GM21381 (cell line): ENCODE measurements at regions not wholly inside any gene's neighbourhood (a gene's known extent, or its start where the extent isn't known, plus 50 kb on each side); places are given as distances from the start of the nearest gene placed in this dataset.
A peak's percentile ranks its signal among the peaks of the same experiment; 100 is the strongest.
"Not testable (repeated sequence)": the region's sequence is repeated elsewhere in the genome, so short reads cannot be mapped to it uniquely, and the experiment has no call there.

Source experiments
- ATAC-seq: cut with Tn5 transposase; IDR thresholded peaks from one replicate; pipeline ENCODE4 v1.9.1; 2021; ENCODE audit warnings: mild to moderate bottlenecking, moderate library complexity; ENCODE audit not compliant: unreplicated experiment

DNA sequence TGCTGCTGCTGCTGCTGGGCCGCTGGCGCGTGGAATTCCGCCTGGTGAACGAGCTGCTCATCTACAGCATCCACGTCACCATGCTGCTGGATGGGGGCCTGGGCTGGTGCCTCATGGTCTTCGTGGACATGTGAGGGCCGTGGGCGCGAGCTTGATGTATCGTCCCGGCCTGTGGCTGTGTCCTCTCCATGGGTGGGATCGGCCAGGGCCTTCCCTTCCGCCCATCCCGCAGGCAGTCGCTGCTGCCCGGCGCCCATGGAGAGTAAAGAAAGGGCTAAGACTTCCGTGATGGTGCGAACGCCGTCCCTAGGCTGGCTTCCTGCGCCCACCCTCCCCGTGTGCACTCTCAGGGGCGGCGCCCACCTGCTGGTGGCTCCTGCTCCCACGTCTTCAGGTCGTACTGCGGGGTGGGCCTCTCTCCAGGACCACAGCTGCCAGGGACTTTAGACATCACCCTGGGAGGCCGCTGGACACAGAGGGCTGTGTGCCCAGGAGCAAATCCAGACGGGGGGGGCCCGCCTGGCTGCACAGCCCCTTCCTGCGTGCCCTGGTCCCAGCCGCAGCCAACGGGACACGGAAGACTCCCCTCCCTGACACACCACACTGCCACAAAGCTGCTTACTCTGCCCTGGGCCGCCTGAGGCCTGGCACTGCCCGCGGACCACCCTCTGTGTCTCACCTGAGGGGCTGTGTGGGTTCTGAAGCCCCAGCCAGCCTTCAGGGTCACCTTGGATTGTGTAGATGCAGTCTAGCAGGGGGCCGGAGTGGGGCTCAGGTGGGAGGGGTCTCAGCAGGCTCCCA lies 167.5 kb downstream of the SEPTIN7 start:
- ATAC-seq, result no peak

DNA sequence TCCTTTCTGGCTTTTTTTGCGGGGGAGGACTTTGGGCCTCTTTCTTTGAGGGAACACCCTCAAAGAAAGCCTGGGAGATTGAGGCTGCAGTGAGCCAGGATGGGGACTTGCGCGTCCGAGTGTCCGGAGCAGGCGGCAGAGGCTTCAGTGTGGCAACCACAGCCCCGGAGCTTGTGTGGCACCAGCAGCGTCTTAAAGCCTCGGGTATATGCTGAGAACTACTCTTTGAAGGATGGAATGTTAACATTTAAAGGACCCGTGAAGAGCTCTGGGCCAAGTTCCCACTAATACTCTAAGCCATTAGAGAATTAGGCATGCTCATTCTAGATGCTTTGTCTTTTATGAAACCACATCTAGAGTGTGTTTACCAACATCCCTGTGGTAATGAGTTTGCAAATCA lies 168.2 kb downstream of the SEPTIN7 start:
- ATAC-seq, result no peak

DNA sequence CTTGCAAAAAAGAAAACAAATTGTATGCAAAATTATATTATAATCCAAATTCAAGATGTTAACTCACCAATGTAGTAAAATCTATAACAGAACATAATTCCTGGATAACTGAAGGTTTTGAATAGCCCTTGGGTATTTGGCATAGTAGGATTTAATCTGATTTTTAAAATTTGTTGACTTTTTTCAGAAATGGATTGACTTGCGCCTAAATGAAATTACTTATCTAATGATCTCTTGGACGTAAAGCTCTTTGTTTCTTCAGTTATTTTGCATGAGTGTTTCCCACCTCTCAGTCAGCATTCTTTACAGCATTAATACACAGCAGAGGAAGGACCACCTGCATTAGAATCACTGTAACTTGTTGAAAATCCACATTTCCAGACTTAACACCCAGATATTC lies 169.6 kb downstream of the SEPTIN7 start:
- no peak for ATAC-seq

DNA sequence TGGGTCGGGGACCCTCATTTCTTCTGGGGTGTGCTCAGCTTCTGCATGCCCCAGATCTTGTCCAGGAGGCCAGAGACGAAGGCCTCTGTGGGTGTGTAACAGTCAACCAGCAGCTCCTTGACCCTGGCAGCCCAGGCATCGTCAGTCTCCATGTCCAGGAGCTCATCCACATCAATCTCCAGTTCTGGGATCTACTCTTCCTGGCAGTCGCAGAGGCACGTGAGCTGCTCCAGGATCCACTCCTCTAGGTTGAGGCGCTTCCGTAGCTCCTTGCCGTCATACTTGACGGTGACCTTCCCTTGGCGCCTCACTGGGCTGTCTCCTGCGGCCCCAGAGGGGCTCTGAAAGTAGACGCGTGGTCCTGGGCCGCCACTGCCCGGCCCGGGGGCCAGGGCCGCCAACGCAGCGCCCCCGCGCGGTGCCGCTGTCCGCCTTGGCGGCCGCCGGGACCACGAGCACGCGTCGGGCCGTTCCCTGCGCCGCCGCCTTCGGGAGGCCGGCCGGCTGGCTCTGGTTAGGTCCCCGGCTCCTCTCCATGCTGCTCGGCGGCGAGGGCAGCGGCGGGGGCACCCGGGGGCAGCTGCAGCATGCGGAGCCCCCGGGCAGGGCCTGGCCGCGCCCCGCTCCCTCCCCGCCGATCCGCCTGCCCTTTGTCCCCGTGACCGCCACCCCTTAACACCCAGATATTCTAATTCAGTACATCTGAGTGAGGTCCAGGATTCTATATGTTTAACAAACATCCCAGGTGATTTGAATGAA lies 170.5 kb downstream of the SEPTIN7 start:
- no peak for ATAC-seq

DNA sequence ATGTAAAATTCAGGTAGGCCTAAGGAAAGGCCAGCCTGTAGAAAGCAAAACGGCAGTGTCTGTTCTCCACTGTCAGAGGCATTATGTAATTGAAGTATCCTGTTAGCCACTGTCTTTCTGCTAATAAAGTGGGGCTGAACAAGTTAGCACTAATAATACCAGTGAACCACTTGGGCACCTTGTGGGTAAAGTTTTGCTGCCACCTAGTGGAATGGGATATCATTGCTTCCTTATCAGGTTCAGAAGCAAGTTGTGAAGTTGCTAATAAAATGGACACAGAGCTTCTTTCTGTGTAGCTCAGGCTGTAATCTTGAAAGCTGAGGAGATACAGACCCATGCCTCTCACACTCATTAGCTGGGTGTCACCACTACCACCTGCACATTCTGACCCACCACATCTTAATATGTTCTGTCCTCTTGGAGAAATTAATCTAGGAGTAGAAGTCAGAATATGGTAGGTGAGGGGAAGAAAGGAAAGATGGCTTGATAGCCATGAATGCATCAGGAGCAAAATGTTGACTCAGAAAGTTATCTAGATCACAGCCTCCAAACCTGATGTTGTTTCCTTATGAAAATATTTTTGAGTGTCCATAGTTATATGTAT lies 175.1 kb downstream of the SEPTIN7 start:
- ATAC-seq, result no peak

DNA sequence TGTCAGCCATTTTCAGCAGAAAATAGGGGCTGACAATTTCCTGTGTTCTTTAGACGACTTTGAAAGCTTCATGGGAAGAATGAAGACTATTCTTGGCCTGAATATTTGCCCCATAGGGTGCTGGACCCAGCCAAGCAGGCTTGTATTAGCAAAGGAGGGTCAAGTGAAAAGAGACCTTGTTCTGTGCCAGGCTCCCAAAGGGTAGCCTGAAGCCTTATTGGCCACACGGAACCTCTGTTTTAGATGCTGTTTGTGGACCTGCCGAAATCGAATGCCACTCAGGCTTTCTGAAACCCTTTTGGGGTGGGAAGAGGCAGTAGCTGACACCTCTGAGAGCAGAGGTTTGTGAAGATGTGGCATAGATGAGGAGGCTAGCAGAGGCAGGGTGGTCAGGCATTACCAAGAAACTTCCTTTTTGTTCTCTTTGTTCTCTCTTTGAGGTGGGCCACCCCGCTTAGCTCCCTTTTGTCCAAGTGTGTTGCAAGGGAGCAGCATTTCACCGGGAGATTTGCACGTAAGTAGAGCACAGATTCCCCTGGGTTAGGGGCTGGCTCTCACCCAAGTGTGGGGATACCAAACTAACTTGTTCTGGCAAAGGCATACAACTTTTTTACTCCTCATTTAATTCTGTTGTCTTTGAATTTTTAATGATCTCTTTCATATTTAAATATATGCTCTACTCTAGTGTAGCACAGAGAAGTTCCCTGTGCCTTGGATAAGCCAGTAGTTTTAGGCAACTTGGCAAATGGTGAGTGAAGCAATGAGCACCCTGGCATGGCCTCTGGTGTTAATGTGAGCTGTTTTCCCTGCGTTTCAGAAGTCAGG lies 174.0 kb upstream of the EEPD1 start:
- not testable (repeated sequence) for ATAC-seq

DNA sequence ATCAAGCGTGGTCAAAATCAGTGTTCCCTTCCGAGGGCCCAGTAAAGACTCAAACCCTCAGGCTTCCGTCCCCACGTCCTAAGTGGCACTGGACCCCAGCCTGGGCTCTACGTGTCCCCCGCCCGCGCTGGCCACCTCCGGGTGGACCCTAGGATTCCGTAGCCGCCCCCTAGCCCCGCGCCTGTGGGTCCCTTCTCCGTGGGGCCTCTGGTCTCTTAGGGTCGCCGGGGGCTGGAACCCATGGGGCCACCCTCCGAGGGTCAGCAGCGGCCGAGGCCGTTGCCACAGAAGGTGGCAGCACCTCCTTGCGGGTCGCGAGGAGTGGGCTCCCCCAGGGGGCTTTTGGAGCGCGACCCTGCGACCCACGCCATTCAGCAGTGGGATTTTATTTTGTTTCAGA lies 170.5 kb upstream of the EEPD1 start:
- no peak for ATAC-seq

DNA sequence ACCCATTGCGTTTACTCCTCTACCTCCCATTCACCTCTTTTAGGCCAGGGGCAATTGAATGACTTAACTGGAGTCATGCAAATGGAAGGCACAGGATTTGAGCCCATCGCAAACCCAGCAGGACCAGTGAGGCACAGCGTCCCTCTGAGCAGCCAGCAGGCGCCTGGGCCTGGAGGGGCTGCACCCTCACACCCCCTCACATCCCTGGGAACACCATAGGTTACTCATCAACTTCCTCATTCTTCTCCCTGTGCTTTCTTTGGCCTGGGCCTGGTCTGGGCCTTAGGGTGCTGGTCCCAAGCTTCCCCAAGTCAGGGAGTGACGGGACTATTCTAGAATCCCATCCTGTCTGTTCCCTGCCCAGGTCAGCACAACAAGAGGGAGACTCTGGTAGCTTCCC lies 169.4 kb upstream of the EEPD1 start:
- ATAC-seq, result no peak

DNA sequence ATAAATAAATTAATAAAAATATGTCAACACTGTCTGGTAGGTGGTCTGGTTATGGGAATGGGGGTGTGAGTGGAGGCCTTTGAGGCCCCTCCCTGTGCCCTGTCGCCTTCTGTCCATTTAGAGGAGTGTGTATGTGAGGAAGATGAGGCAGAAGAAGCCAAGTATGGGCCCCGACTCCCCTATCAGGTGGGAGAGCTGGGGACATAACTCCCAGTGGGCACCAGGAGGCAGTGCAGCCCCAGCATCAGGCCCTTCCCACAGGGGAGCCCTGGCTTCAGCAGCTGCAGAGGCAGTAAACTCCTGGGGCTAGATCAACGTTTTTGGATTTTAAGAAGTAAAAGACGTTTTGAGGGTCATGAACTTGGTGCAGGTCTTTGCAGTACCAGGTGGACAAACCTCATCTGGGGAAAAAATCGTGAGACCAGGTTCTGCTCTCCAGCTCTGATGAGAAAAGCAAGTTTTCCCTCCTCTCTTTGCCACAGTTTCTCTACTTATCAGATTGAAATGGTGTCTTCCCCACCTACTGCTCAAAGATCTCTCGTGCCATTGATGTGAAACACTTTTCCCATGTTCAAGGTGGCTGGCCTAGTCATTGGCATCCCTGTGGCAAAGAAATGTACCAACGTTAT lies 167.8 kb upstream of the EEPD1 start:
- peak; percentile 96 for ATAC-seq

DNA sequence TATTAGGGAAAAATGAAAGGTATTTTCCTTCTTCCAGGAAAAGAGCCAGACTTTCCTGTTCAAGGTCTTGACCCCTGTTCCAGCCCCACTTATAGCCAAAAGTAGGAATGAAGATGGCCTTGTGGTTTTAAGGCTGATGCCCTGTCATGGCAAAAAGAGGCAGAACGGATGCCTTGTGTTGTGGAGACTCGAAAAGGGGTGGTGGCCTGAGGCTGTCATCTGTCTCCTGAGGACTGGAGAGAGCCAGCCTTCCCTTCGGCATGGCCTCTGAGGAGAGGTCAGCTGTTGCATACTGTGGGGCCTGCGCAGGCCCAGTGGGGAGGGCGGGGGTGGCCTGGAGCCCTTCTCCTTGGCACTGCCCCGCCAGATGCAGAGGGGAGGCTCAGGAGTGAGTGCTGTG lies 166.0 kb upstream of the EEPD1 start:
- ATAC-seq, result no peak

DNA sequence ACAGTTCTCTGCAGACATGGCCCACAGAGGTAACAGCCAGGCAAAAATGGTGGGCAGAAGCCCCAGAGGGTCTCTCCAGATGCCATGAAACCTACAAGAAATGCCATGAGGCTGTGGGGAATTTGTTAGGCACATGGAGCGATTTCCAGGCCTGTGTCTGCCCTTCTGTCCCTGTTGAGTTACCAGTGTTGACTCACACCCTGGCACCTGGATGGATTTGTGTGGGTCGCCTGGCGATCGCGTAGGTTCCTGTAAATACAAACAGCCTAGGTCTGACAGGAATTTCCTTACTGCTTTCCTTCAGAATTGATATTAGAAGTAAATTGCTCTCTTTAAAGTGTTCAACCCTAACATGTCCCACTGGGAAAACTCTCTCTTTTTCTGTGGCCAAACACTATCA lies 164.9 kb upstream of the EEPD1 start:
- ATAC-seq, result no peak

DNA sequence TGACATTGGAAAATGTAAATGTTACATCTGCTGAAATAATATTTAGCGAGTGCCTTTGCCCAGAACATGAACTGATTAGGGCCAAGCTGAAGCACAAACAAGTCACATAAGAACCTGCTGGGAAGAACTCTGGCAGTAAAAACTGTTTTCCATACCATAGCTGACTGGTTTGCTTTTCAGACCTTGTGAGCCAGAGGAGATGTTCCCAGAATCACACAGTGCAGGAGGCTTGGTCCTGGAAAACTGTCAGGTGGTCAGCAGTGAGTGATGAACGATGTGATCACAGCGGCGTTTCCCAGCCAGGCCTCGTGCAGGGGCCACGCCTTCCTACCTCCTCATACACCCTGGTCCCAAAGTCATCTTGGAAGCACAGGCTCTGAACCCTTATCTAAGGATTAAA lies 164.2 kb upstream of the EEPD1 start:
- no peak for ATAC-seq

DNA sequence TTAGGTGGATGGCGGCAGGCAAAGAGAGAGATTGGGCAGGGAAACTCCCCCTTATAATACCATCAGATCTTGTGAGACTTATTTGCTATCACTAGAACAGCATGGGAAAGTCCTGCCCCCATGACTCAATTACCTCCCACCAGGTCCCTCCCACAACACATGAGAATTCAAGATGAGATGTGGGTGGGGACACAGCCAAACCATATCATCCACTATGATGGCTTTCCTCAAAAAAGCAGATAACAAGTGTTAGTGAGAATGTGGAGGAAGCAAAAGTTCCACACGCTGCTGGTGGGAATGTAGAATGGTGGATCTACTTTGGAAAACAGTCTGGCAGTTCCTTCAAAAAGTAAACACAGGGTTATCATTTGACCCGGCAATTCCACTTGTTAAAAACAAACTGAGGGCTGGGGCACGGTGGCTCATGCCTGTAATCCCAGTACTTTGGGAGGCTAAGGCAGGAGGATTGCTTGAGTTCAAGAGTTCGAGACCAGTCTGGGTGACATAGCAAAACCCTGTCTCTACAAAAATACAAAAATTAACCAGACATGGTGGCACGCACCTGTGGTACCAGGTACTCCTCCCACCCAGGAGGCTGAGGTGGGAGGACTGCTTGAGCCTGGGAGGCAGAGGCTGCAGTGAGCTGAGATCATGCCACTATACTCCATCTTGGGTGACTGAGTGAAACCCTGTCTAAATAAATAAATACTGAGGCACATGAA lies 161.4 kb upstream of the EEPD1 start:
- no peak for ATAC-seq

DNA sequence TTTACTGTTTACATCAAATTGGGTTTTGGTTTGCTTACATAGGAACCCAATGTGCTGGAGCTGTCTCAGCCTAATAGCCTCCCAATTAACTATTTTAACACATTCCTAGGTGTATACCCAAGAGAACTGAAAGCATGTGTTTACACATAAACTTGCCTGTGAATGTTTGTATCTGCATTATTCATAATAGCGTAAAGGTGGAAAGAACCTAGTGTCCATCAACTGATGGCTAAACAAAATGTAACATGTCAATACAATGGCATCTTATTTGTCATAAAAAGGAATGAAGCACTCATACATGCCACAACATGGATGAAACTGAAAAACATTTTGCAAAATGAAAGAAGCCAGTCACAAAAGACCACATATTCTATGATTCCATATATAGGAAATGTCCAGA lies 160.6 kb upstream of the EEPD1 start:
- no peak for ATAC-seq

DNA sequence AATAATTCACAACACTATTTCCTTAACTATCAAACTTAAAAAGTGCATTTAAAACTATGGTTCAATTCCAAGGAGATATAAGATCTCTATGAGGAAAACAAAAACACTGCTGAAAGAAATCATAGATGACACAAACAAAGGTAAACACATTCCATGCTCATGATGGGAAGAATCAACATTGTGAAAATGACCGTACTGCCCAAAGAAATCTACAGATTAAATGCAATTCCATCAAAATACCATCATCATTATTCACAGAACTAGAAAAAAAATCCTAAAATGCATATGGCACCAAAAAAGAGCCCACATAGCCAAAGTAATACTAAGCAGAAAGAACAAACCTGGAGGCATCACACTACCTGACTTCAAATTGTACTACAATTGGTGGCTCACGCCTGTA lies 159.9 kb upstream of the EEPD1 start:
- ATAC-seq, result no peak

DNA sequence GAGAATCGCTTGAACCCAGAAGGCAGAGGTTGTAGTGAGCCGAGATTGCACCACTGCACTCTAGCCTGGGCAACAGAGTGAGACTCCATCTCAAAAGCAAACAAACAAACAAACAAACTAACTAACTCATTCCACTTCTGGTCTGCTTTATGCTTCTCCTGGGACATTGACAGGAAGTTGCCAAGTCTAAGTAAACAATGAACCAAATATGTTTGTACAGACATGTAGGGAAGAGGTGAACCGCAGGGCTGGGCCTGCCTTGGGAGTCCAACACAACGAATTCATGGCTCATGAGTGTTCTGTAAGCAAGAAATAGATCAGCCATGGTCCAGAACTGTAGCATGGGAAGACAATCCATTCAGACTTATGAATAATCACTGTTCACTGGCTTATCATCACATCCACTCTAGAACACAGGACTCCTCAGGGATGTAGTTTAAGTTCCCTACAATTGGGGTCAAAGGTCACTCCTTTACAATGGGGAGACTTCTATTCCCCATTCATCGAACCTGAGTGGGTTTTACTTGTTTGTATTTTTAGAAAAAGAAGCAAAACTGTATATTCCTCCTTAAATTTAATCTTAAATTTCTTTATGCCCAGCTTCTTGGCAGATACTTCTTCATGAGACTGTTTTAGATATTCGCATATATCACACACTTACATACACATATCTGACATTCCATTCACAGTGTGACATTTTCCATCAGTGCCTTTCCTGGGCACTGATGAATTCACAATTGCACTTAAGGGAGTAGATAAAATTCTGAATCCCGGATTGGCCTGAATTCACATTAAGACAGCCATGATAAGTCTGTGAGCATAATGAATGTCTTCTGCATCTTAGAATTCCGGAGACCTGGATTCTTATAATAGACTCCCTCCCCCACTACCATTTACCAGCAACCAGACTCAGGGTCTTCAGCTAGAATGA lies 159.1 kb upstream of the EEPD1 start:
- ATAC-seq, result no peak

DNA sequence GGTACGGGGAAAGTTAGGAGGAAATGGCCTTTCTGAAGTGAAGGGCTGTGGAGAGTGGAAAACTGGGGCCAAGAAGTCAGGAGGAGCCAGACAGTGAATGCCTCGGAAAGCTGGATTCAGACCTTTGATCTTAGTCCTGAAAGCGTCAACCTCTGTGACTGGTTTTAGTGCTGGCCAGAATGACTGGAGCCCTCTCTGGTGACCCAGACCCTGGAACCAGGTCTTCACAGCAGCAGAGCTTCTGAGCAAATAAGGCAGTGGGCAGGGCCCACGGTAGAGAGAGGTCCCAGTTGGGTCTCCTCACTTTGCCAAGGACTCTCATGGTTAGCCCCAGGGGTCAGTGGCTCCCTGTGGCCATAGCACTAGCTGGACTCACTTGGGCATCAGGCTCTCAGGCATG lies 157.7 kb upstream of the EEPD1 start:
- no peak for ATAC-seq

DNA sequence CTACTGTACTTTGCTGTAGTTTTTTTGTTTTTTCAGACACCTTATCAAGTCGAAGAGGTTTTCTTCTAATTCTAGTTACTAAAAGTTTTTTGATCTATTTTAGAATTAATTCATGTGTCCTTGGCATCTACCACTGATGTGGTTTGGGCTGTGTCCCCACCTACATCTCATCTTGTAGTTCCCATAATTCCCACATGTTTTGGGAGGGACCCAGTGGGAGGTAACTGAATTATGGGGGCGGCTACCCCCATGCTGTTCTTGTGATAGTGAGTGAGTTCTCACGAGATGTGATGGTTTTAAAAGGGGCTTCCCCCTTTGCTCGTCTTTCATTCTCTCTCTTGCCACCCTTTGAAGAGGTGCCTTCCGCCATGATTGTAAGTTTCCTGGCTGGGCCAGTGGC lies 154.6 kb upstream of the EEPD1 start:
- ATAC-seq, result no peak

DNA sequence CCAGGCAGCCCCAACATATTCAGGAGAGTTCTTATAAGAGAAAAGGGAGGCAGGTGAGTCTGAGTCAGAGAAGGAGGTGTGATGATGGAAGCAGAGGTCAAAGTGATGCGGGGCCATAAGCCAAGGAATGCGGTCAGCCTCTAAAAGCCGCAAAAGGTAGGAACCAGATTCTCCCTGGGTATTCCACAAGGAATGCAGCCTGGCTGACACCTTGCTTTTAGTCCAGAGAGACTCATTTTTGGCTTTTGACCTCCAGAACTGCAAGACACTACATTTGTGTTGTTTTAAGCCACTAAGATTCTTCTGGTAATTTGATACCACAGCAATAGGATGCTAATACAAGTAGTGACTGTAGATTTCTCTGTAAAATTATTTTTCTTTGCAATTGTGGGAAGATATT lies 151.5 kb upstream of the EEPD1 start:
- ATAC-seq, result no peak
